H1 (cell line): ENCODE measurements at regions not wholly inside any gene's neighbourhood (a gene's known extent, or its start where the extent isn't known, plus 50 kb on each side); places are given as distances from the start of the nearest gene placed in this dataset.

Source experiments
- CTCF ChIA-PET: fragments of 300-600 bp; sonication (Branson Sonifier 250); formaldehyde crosslinking; loops from one replicate; lab custom pipeline; 2021; ENCODE audit not compliant: partially characterized antibody; lab: Charles Lee
- POLR2A ChIA-PET: fragments of 300-600 bp; sonication (Branson Sonifier 250); formaldehyde crosslinking; loops from one replicate; lab custom pipeline; 2021; ENCODE audit warnings: inconsistent platforms; ENCODE audit not compliant: partially characterized antibody; lab: Charles Lee
- DNase-seq, 2 experiments: peaks; one replicate each; pipeline versions ENCODE4 v3.0.0 to v3.0.0-alpha.2; 2010 to 2022; ENCODE audit warnings: low spot score in 2 of 2, low read depth in 1 of 2, mixed read lengths in 1 of 2
- FAIRE-seq: peaks from 2 replicates; lab custom pipeline; 2011; peaks lifted over from hg19 to GRCh38; lab: Jason Lieb, UNC
- H2AFZ ChIP-seq: 2 replicates; pipeline ENCODE4 v1.8.1; 2012; ENCODE audit warnings: low read length, inconsistent platforms
- H2AK5ac ChIP-seq: 2 replicates; pipeline ENCODE4 v1.6.1; 2013; ENCODE audit warnings: low read depth, low read length
- H2BK120ac ChIP-seq: replicated peaks from 2 replicates; pipeline ENCODE3; 2013; ENCODE audit warnings: low read depth, low read length, inconsistent platforms
- H2BK12ac ChIP-seq: 2 replicates; pipeline ENCODE4 v1.6.1; 2013; ENCODE audit warnings: low read depth, low read length
- H2BK15ac ChIP-seq: 2 replicates; pipeline ENCODE4 v1.6.1; 2013; ENCODE audit warnings: low read length
- H2BK20ac ChIP-seq: 2 replicates; pipeline ENCODE4 v1.6.1; 2013; ENCODE audit warnings: low read length
- H2BK5ac ChIP-seq: 2 replicates; pipeline ENCODE4 v1.6.1; 2013; ENCODE audit warnings: low read depth, low read length
- H3K14ac ChIP-seq: 2 replicates; pipeline ENCODE4 v1.6.1; 2013; ENCODE audit warnings: inconsistent platforms; ENCODE audit not compliant: insufficient read length
- H3K18ac ChIP-seq: 2 replicates; pipeline ENCODE4 v1.6.1; 2013; ENCODE audit warnings: low read length; ENCODE audit errors: extremely low read depth
- H3K23ac ChIP-seq: 2 replicates; pipeline ENCODE4 v1.6.1; 2013; ENCODE audit warnings: inconsistent platforms; ENCODE audit not compliant: insufficient read length
- H3K23me2 ChIP-seq: 2 replicates; pipeline ENCODE4 v1.6.1; 2013; ENCODE audit warnings: low read depth, low read length
- H3K27ac ChIP-seq: 2 replicates; pipeline ENCODE4 v1.6.1; 2011; ENCODE audit warnings: low read depth, low read length, inconsistent platforms
- H3K27me3 ChIP-seq, 4 experiments: replicated peaks in 1 of 4; 1 replicate in 1 of 4; 2 replicates in 3 of 4; pipeline versions ENCODE4 v1.6.1 to v1.8.1; 2011 to 2013; ENCODE audit warnings: low read length in 3 of 4, mild to moderate bottlenecking in 3 of 4, inconsistent platforms in 2 of 4, mixed read lengths in 2 of 4, moderate library complexity in 1 of 4; ENCODE audit not compliant: control insufficient read depth in 3 of 4, insufficient read depth in 3 of 4; ENCODE audit errors: extremely low read depth in 1 of 4
- H3K36me3 ChIP-seq, 4 experiments: 2 replicates each; pipeline versions ENCODE4 v1.6.1 to v1.8.1; 2011 to 2013; ENCODE audit warnings: mild to moderate bottlenecking in 4 of 4, low read length in 3 of 4, moderate library complexity in 2 of 4, control low read depth in 1 of 4, inconsistent platforms in 1 of 4; ENCODE audit not compliant: insufficient read depth in 4 of 4, control insufficient read depth in 2 of 4
- H3K4ac ChIP-seq: replicated peaks from 2 replicates; pipeline ENCODE3; 2013; ENCODE audit warnings: low read length, low read depth, mixed read lengths, inconsistent platforms; ENCODE audit not compliant: insufficient read length
- H3K4me1 ChIP-seq, 4 experiments: replicated peaks in 1 of 4; 1 replicate in 1 of 4; 2 replicates in 3 of 4; pipeline versions ENCODE4 v1.6.1 to v1.8.1; 2011 to 2013; ENCODE audit warnings: low read length in 3 of 4, inconsistent platforms in 2 of 4, mixed read lengths in 1 of 4; ENCODE audit not compliant: insufficient read depth in 4 of 4, control insufficient read depth in 3 of 4
- H3K4me2 ChIP-seq, 2 experiments: 2 replicates each; pipeline versions ENCODE4 v1.6.1 to v1.8.1; 2011 to 2013; ENCODE audit warnings: low read depth in 2 of 2, low read length in 2 of 2, control low read depth in 1 of 2, inconsistent platforms in 1 of 2, mild to moderate bottlenecking in 1 of 2; ENCODE audit not compliant: insufficient read depth in 1 of 2
- H3K4me3 ChIP-seq, 4 experiments: fragments of 200-600, 300-600 bp in 1 of 4; sonication (generic), shearing (Covaris generic), sonication (Bioruptor Twin) in 1 of 4; 2 replicates each; pipeline versions ENCODE4 v1.5.1 to v1.8.1; 2011 to 2016; ENCODE audit warnings: low read length in 4 of 4, low read depth in 3 of 4, control low read depth in 2 of 4, inconsistent platforms in 2 of 4, mild to moderate bottlenecking in 2 of 4, mixed read lengths in 1 of 4, moderate library complexity in 1 of 4; ENCODE audit not compliant: insufficient read depth in 2 of 4; ENCODE audit errors: extremely low read depth in 1 of 4
- H3K56ac ChIP-seq: replicated peaks from 2 replicates; pipeline ENCODE3; 2013; ENCODE audit warnings: low read depth, mild to moderate bottlenecking, mixed read lengths, low read length, inconsistent platforms; ENCODE audit not compliant: insufficient read length
- H3K79me1 ChIP-seq: 2 replicates; pipeline ENCODE4 v1.6.1; 2013; ENCODE audit warnings: low read depth, low read length, control low read depth
- H3K79me2 ChIP-seq, 2 experiments: 2 replicates each; pipeline versions ENCODE4 v1.6.1 to v1.8.1; 2012 to 2013; ENCODE audit warnings: low read length in 2 of 2, mild to moderate bottlenecking in 2 of 2, inconsistent platforms in 1 of 2; ENCODE audit not compliant: insufficient read depth in 2 of 2, control insufficient read depth in 1 of 2
- H3K9ac ChIP-seq, 4 experiments: replicated peaks in 1 of 4; 1 replicate in 1 of 4; 2 replicates in 3 of 4; pipeline versions ENCODE4 v1.6.1 to v1.8.1; 2011 to 2013; ENCODE audit warnings: low read depth in 3 of 4, low read length in 3 of 4, control low read depth in 2 of 4, mild to moderate bottlenecking in 2 of 4, moderate library complexity in 2 of 4, inconsistent platforms in 1 of 4; ENCODE audit errors: extremely low read depth in 1 of 4
- H3K9me3 ChIP-seq, 2 experiments: 2 replicates each; pipeline versions ENCODE4 v1.6.1 to v1.8.1; 2012 to 2013; ENCODE audit warnings: mild to moderate bottlenecking in 2 of 2, moderate library complexity in 2 of 2, control low read depth in 1 of 2, inconsistent platforms in 1 of 2, low read depth in 1 of 2, low read length in 1 of 2, mixed read lengths in 1 of 2; ENCODE audit not compliant: insufficient read depth in 2 of 2
- H4K20me1 ChIP-seq, 2 experiments: replicated peaks in 1 of 2; 2 replicates each; pipeline versions ENCODE3 to v1.8.1; 2011 to 2013; ENCODE audit warnings: inconsistent platforms in 2 of 2, low read length in 2 of 2, mild to moderate bottlenecking in 1 of 2; ENCODE audit not compliant: insufficient read depth in 2 of 2, control insufficient read depth in 1 of 2
- H4K5ac ChIP-seq: 2 replicates; pipeline ENCODE4 v1.6.1; 2013; ENCODE audit warnings: low read length, low read depth, mixed read lengths, inconsistent platforms; ENCODE audit not compliant: insufficient read length
- H4K8ac ChIP-seq: 2 replicates; pipeline ENCODE4 v1.8.0; 2013; ENCODE audit warnings: mild to moderate bottlenecking, moderate library complexity, low read length, inconsistent platforms; ENCODE audit not compliant: insufficient read depth; ENCODE audit errors: extremely low read depth
- H4K91ac ChIP-seq: replicated peaks from 2 replicates; pipeline ENCODE3; 2013; ENCODE audit warnings: low read length, mixed read lengths, inconsistent platforms; ENCODE audit not compliant: insufficient read length
- CBX5 ChIP-seq: fragments of 300-800, 300-1000 bp; sonication (generic); IDR thresholded peaks from 2 replicates; pipeline ENCODE4 v1.7.1; 2016; ENCODE audit warnings: antibody characterized with exemption, low read length, low read depth
- CEBPB ChIP-seq: IDR thresholded peaks from 2 replicates; pipeline ENCODE4 v1.6.1; 2012; ENCODE audit warnings: low read depth, low read length
- CTBP2 ChIP-seq: IDR thresholded peaks from 2 replicates; pipeline ENCODE4 v1.7.0; 2011; ENCODE audit warnings: borderline replicate concordance, mild to moderate bottlenecking, moderate library complexity, mixed read lengths, low read length; ENCODE audit not compliant: insufficient read depth, insufficient read length
- GABPA ChIP-seq: IDR thresholded peaks from 2 replicates; pipeline ENCODE4 v1.6.1; 2011; ENCODE audit warnings: mild to moderate bottlenecking, low read length, moderate library complexity, borderline replicate concordance; ENCODE audit not compliant: insufficient read depth
- MAFK ChIP-seq: IDR thresholded peaks from 2 replicates; pipeline ENCODE4 v1.6.1; 2012; ENCODE audit warnings: low read depth, mild to moderate bottlenecking, improper control_type of control experiment, low read length
- MAX ChIP-seq: IDR thresholded peaks from 2 replicates; pipeline ENCODE4 v1.6.1; 2012; ENCODE audit warnings: inconsistent platforms
- NRF1 ChIP-seq: IDR thresholded peaks from 2 replicates; pipeline ENCODE4 v1.6.1; 2011; ENCODE audit warnings: mild to moderate bottlenecking, low read depth, low read length, improper control_type of control experiment
- PHF8 ChIP-seq: fragments of 200-600 bp; sonication (generic); conservative IDR thresholded peaks from 2 replicates; pipeline ENCODE4 v1.7.1; 2012; ENCODE audit warnings: low read depth, mild to moderate bottlenecking, inconsistent platforms, low read length, moderate library complexity
- RBBP5 ChIP-seq: IDR thresholded peaks from 2 replicates; pipeline ENCODE4 v1.7.1; 2012; ENCODE audit warnings: low read depth, mild to moderate bottlenecking, inconsistent platforms, low read length, moderate library complexity, borderline replicate concordance
- SAP30 ChIP-seq: fragments of 300-600 bp; sonication (generic); IDR thresholded peaks from 2 replicates; pipeline ENCODE4 v1.7.1; 2012; ENCODE audit warnings: low read length, moderate library complexity, mild to moderate bottlenecking, inconsistent platforms; ENCODE audit not compliant: insufficient read depth, insufficient replicate concordance
- SP1 ChIP-seq: IDR thresholded peaks from 2 replicates; pipeline ENCODE4 v1.6.1; 2011; ENCODE audit warnings: low read depth, low read length
- SP2 ChIP-seq: IDR thresholded peaks from 2 replicates; pipeline ENCODE4 v1.6.1; 2012; ENCODE audit warnings: mild to moderate bottlenecking, low read length, inconsistent platforms
- SP4 ChIP-seq: IDR thresholded peaks from 2 replicates; pipeline ENCODE4 v1.6.1; 2012; ENCODE audit warnings: low read length, inconsistent platforms
- SUZ12 ChIP-seq: fragments of 200-600 bp; sonication (generic); IDR thresholded peaks from 2 replicates; pipeline ENCODE4 v1.6.1; 2012; ENCODE audit warnings: mild to moderate bottlenecking, inconsistent platforms, low read length, moderate library complexity, mixed read lengths
- TCF12 ChIP-seq: IDR thresholded peaks from 2 replicates; pipeline ENCODE4 v1.6.1; 2011; ENCODE audit warnings: low read depth, mild to moderate bottlenecking, low read length
- TEAD4 ChIP-seq: IDR thresholded peaks from 2 replicates; pipeline ENCODE4 v1.6.1; 2012; ENCODE audit warnings: low read depth, low read length, inconsistent platforms, mixed read lengths
- WGBS, 2 experiments: shearing (Covaris generic) in 1 of 2; methylation state at CpG; one replicate each; pipeline versions ENCODE4 v1.1.6 to v1.1.7; 2013 to 2015; ENCODE audit warnings: low lambda C conversion rate in 2 of 2, mixed read lengths in 2 of 2, inconsistent platforms in 1 of 2, low coverage in 1 of 2, missing lambda C conversion rate in 1 of 2; ENCODE audit not compliant: insufficient replicate concordance in 2 of 2, insufficient coverage in 1 of 2, insufficient read length in 1 of 2; ENCODE audit errors: extremely low coverage in 1 of 2, missing lambda C conversion rate in 1 of 2; 5-methylcytosine and 5-hydroxymethylcytosine counted together

GRCh38 chrX:45554736-45555135 is 354.1 kb upstream of the DIPK2B start:
- no peaks in the 10 kb centered on the region for H3K36me3 ChIP-seq
- no peaks in the 10 kb centered on the region for H4K20me1 ChIP-seq
- H2AFZ ChIP-seq, result no peak overlapping the region
- H3K4me2 ChIP-seq, result no peak overlapping the region
- no peak overlapping the region for H3K23ac ChIP-seq
- H3K56ac ChIP-seq, result no peak overlapping the region
- H3K14ac ChIP-seq, result no peak overlapping the region
- H3K18ac ChIP-seq, result no peak overlapping the region
- no peak overlapping the region for H2BK15ac ChIP-seq
- no peaks in the 10 kb centered on the region for H3K79me1 ChIP-seq
- FAIRE-seq (no peak), DNase-seq (no peak)
- no peaks in the 10 kb centered on the region for H3K23me2 ChIP-seq
- no peaks in the 10 kb centered on the region for H3K27me3 ChIP-seq
- no peak overlapping the region for H3K4ac ChIP-seq
- no peak overlapping the region for H4K8ac ChIP-seq
- 100% methylated on average over 1 of the region's 1 CpG; no CpG with 5 or more reads in 1 of the 2 experiments for WGBS, 2 experiments
- ChIA-PET CTCF (no interaction called here), POLR2A (no interaction called here)
- H4K5ac ChIP-seq, result no peak overlapping the region
- H3K9ac ChIP-seq, result no peak overlapping the region
- H3K27ac ChIP-seq, result no peak overlapping the region
- no peak overlapping the region for H3K4me3 ChIP-seq
- H2BK120ac ChIP-seq, result no peak overlapping the region
- no peaks in the 10 kb centered on the region for H3K4me1 ChIP-seq
- no peaks in the 10 kb centered on the region for H3K9me3 ChIP-seq
- no peak overlapping the region for H2AK5ac ChIP-seq
- no peak overlapping the region for H4K91ac ChIP-seq
- no peak overlapping the region for H2BK12ac ChIP-seq
- no peak overlapping the region for H2BK20ac ChIP-seq
- no peak overlapping the region for H2BK5ac ChIP-seq
- H3K79me2 ChIP-seq, result no peaks in the 10 kb centered on the region
- TF ChIP-seq CEBPB (no peak), SP4 (no peak), SP1 (no peak), GABPA (no peak), CTBP2 (no peak), SP2 (no peak), MAX (no peak), TEAD4 (no peak), RBBP5 (no peak), MAFK (no peak), PHF8 (no peak), NRF1 (no peak), SUZ12 (no peak), CBX5 (no peak), TCF12 (no peak), SAP30 (no peak)
